DMS 273 (cell line): ENCODE measurements at regions not wholly inside any gene's neighbourhood (a gene's known extent, or its start where the extent isn't known, plus 50 kb on each side); places are given as distances from the start of the nearest gene placed in this dataset.
"Not testable (repeated sequence)": the region's sequence is repeated elsewhere in the genome, so short reads cannot be mapped to it uniquely, and the experiment has no call there.

Experiments used
- DNase-seq: peaks from one replicate; lab custom pipeline; 2025; ENCODE audit not compliant: unreplicated experiment; lab: John Stamatoyannopoulos, UW

- DNase-seq, result not testable (repeated sequence)
Observed at GRCh38 chr7:123264820-123265219, 65.1 kb upstream of the SLC13A1 start.

GRCh38 chr7:123260428-123260960, 60.7 kb upstream of the SLC13A1 start:
- DNase-seq, result no peak

GRCh38 chr7:123259759-123260158, 60.0 kb upstream of the SLC13A1 start:
- no peak for DNase-seq
